ENCODE measurements at regions not wholly inside any gene's neighbourhood (a gene's known extent, or its start where the extent isn't known, plus 50 kb on each side); places are given as distances from the start of the nearest gene placed in this dataset.
A peak's percentile ranks its signal among the peaks of the same experiment; 100 is the strongest.

GRCh38 chr4:123120473-123120872 is 198.1 kb upstream of the NUDT6 start:
- no peaks in the 10 kb centered on the region for H3K9me3 ChIP-seq
- H3K4me1 ChIP-seq (ENCODE audit: control insufficient read depth in 1 of 2, insufficient read depth in 2 of 2, low read depth in 1 of 2, low read length in 1 of 2): peaks cover 2 to 6% of the 10 kb centered on the region in 2 experiments; a peak in 2 of 4 replicates
- no peaks in the 10 kb centered on the region; the same call in 1 of the 2 replicates for H3K79me2 ChIP-seq (ENCODE audit: insufficient read depth)
- no peaks in the 10 kb centered on the region for H3K9me2 ChIP-seq
- no peak overlapping the region for H3K9ac ChIP-seq
- WGBS (ENCODE audit: low lambda C conversion rate): 89% methylated on average over 1 of the region's 1 CpG
- H3K4me2 ChIP-seq: no peak overlapping the region
- H3K27ac ChIP-seq (ENCODE audit: low read depth in 2 of 2, low read length in 1 of 2): no peak overlapping the region
- peaks cover 20% of the 10 kb centered on the region for H3F3A ChIP-seq (replicated peaks; ENCODE audit: insufficient read depth)
- H3K27me3 ChIP-seq (ENCODE audit: insufficient read depth): no peaks in the 10 kb centered on the region
- DNase-seq: no peak
- H4K20me1 ChIP-seq (ENCODE audit: insufficient read depth): no peaks in the 10 kb centered on the region
- TF ChIP-seq EZH2phosphoT487 (IDR thresholded peaks at IDR 0.05; ENCODE audit: borderline replicate concordance, low read depth) (no peak), CHD2 (IDR thresholded peaks at IDR 0.05; ENCODE audit: low read length, partially characterized antibody) (no peak), TAF1 (IDR thresholded peaks at IDR 0.05; ENCODE audit: borderline replicate concordance, low read depth, low read length) (no peak), REST (IDR thresholded peaks at IDR 0.05; ENCODE audit: low read depth, low read length) (no peak), RFX5 (IDR thresholded peaks at IDR 0.05; ENCODE audit: low read length) (no peak)
- no peak overlapping the region; the same call in 1 of the 2 replicates for H2AFZ ChIP-seq (ENCODE audit: low read depth)
- POLR2A ChIA-PET: no interaction called here
- H3K36me3 ChIP-seq (replicated peaks in 1 of 2; ENCODE audit: control insufficient read depth in 1 of 2, insufficient read depth in 2 of 2, low read length in 1 of 2): peaks cover 4 to 11% of the 10 kb centered on the region in 2 experiments
- H3K4me3 ChIP-seq (ENCODE audit: low read depth in 2 of 2, low read length in 1 of 2): no peak overlapping the region
- CTCF ChIA-PET: interaction anchor here (0.9 kb wide), 1 partner anchor 18 kb away, joined by 3 read pairs; no protein-coding TSS in a partner anchor

- H3F3A ChIP-seq (replicated peaks; ENCODE audit: insufficient read depth): peaks cover 23% of the 10 kb centered on the region
- H3K36me3 ChIP-seq (replicated peaks in 1 of 2; ENCODE audit: control insufficient read depth in 1 of 2, insufficient read depth in 2 of 2, low read length in 1 of 2): peaks cover 4 to 11% of the 10 kb centered on the region in 2 experiments
- no peaks in the 10 kb centered on the region for H3K9me3 ChIP-seq
- H3K4me2 ChIP-seq: no peak overlapping the region
- peak overlapping the region in 1 of 2 experiments; percentile 31; a peak in 2 of 4 replicates for H3K27ac ChIP-seq (ENCODE audit: low read depth in 2 of 2, low read length in 1 of 2)
- H3K79me2 ChIP-seq (ENCODE audit: insufficient read depth): no peaks in the 10 kb centered on the region; the same call in 1 of the 2 replicates
- H3K4me1 ChIP-seq (ENCODE audit: control insufficient read depth in 1 of 2, insufficient read depth in 2 of 2, low read depth in 1 of 2, low read length in 1 of 2): peaks cover under 1 to 6% of the 10 kb centered on the region in 2 experiments; a peak in 1 of 4 replicates
- no peaks in the 10 kb centered on the region for H3K27me3 ChIP-seq (ENCODE audit: insufficient read depth)
- no peak overlapping the region for H3K4me3 ChIP-seq (ENCODE audit: low read depth in 2 of 2, low read length in 1 of 2)
- CTCF ChIA-PET: no interaction called here
- H3K9me2 ChIP-seq: no peaks in the 10 kb centered on the region
- no peak overlapping the region for H2AFZ ChIP-seq (ENCODE audit: low read depth)
- POLR2A ChIA-PET: no interaction called here
- 73% methylated on average over 2 of the region's 2 CpGs for WGBS (ENCODE audit: low lambda C conversion rate)
- H3K9ac ChIP-seq: no peak overlapping the region
- DNase-seq: no peak
- no peaks in the 10 kb centered on the region for H4K20me1 ChIP-seq (ENCODE audit: insufficient read depth)
- TF ChIP-seq MAX (IDR thresholded peaks at IDR 0.05; ENCODE audit: low read depth) (no peak), JUND (IDR thresholded peaks at IDR 0.05) (0 out of 2 replicates have a peak, but pooled peaks have one; percentile 5), TAF1 (IDR thresholded peaks at IDR 0.05; ENCODE audit: borderline replicate concordance, low read depth, low read length) (no peak), TEAD4 (IDR thresholded peaks at IDR 0.05; ENCODE audit: borderline replicate concordance, insufficient read depth) (no peak), SMC3 (IDR thresholded peaks at IDR 0.05; ENCODE audit: low read depth, low read length) (no peak), NFIC (IDR thresholded peaks at IDR 0.05; ENCODE audit: borderline replicate concordance) (no peak), CHD2 (IDR thresholded peaks at IDR 0.05; ENCODE audit: low read length, partially characterized antibody) (no peak), REST (IDR thresholded peaks at IDR 0.05; ENCODE audit: low read depth, low read length) (no peak), FOSL2 (IDR thresholded peaks at IDR 0.05; ENCODE audit: borderline replicate concordance, low read depth) (peak; percentile 14; the same call in 1 of the 2 replicates), NRF1 (IDR thresholded peaks at IDR 0.05; ENCODE audit: low read depth, low read length) (no peak), SIN3A (IDR thresholded peaks at IDR 0.05; ENCODE audit: borderline replicate concordance, low read depth, low read length) (no peak), CTCF (IDR thresholded peaks at IDR 0.05) (no peak)
These were observed 199.0 kb upstream of the NUDT6 start for GRCh38 chr4:123121241-123121907.

All from SK-N-SH (cell line).